ENCODE measurements at regions not wholly inside any gene's neighbourhood (a gene's known extent, or its start where the extent isn't known, plus 50 kb on each side); places are given as distances from the start of the nearest gene placed in this dataset.

- TF ChIP-seq, protein P1, sequence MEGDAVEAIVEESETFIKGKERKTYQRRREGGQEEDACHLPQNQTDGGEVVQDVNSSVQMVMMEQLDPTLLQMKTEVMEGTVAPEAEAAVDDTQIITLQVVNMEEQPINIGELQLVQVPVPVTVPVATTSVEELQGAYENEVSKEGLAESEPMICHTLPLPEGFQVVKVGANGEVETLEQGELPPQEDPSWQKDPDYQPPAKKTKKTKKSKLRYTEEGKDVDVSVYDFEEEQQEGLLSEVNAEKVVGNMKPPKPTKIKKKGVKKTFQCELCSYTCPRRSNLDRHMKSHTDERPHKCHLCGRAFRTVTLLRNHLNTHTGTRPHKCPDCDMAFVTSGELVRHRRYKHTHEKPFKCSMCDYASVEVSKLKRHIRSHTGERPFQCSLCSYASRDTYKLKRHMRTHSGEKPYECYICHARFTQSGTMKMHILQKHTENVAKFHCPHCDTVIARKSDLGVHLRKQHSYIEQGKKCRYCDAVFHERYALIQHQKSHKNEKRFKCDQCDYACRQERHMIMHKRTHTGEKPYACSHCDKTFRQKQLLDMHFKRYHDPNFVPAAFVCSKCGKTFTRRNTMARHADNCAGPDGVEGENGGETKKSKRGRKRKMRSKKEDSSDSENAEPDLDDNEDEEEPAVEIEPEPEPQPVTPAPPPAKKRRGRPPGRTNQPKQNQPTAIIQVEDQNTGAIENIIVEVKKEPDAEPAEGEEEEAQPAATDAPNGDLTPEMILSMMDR (IDR thresholded peaks at IDR 0.05; ENCODE audit: control extremely low read depth, extremely low read depth, low read depth, missing control alignments) = no peak
- CTCF ChIA-PET = interaction anchor here (0.9 to 1.7 kb wide), 2 partner anchors 10 to 21 kb away, joined by 3 to 4 read pairs; no protein-coding TSS in a partner anchor
- no peak for DNase-seq (ENCODE audit: extremely low spot score)
- POLR2A ChIA-PET = no interaction called here
Observed at GRCh38 chr4:110753466-110753865, 130.6 kb upstream of the PITX2 start.

DNA sequence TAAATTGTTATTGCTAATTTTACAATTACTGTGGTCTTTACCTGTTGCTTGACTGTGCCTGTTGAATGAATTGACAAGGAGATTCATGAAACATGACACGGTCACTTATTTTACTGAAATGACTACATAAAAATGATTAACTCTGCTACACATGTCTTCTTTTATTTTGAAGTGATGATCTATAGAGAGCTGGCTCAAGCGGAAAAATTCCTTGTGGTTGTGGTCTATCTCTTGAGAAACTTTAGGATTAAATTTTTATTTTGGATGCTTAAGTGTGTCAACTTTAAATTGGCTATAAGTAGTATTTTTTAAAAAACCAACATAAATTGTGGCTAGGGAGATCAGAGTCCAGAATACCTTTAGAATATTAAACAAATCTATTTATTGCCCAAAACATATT, 131.8 kb upstream of the PITX2 start:
- DNase-seq (ENCODE audit: extremely low spot score) = no peak
- CTCF ChIA-PET = no interaction called here
- TF ChIP-seq, protein P1 (IDR thresholded peaks at IDR 0.05; ENCODE audit: control extremely low read depth, extremely low read depth, low read depth, missing control alignments) = no peak
- POLR2A ChIA-PET = no interaction called here

- TF ChIP-seq, protein P1 (IDR thresholded peaks at IDR 0.05; ENCODE audit: control extremely low read depth, extremely low read depth, low read depth, missing control alignments) = no peak
- CTCF ChIA-PET = no interaction called here
- POLR2A ChIA-PET = no interaction called here
- no peak for DNase-seq (ENCODE audit: extremely low spot score)
Observed at GRCh38 chr4:110769578-110769977, 146.7 kb upstream of the PITX2 start.

GRCh38 chr4:110770353-110770752, 147.5 kb upstream of the PITX2 start:
- TF ChIP-seq, protein P1 (IDR thresholded peaks at IDR 0.05; ENCODE audit: control extremely low read depth, extremely low read depth, low read depth, missing control alignments) = no peak
- ChIA-PET CTCF (interaction anchor here (0.8 kb wide), 1 partner anchor 15 kb away, joined by 3 read pairs; no protein-coding TSS in a partner anchor), POLR2A (no interaction called here)
- DNase-seq (ENCODE audit: extremely low spot score) = no peak

DNA sequence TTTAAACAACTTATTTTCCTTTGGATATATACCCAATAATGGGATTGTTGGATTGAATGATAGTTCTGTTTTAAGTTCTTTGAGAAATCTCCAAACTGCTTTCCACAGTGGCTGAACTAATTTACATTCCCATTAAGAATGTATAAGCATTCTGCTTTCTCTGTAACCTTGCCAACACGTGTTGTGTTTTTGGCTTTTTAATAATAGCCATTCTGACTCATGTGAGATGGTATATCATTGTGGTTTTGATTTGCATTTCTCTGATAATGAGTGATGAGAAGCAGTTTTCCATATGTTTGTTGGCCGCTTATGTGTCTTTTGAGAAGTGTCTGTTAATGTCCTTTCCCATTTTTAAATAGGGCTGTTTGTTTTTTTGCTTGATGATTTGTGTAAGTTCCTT, 155.6 kb upstream of the PITX2 start:
- TF ChIP-seq, protein P1 (IDR thresholded peaks at IDR 0.05; ENCODE audit: control extremely low read depth, extremely low read depth, low read depth, missing control alignments) = no peak
- no peak for DNase-seq (ENCODE audit: extremely low spot score)
- CTCF ChIA-PET = interaction anchor here (1.1 kb wide), 1 partner anchor 11 kb away, joined by 5 read pairs; no protein-coding TSS in a partner anchor
- POLR2A ChIA-PET = no interaction called here

GRCh38 chr4:110780538-110780937, 157.7 kb upstream of the PITX2 start:
- TF ChIP-seq, protein P1 (IDR thresholded peaks at IDR 0.05; ENCODE audit: control extremely low read depth, extremely low read depth, low read depth, missing control alignments) = no peak
- ChIA-PET POLR2A (no interaction called here), CTCF (interaction anchor here (1.1 kb wide), 1 partner anchor 14 kb away, joined by 3 read pairs; no protein-coding TSS in a partner anchor)
- no peak for DNase-seq (ENCODE audit: extremely low spot score)

DNA sequence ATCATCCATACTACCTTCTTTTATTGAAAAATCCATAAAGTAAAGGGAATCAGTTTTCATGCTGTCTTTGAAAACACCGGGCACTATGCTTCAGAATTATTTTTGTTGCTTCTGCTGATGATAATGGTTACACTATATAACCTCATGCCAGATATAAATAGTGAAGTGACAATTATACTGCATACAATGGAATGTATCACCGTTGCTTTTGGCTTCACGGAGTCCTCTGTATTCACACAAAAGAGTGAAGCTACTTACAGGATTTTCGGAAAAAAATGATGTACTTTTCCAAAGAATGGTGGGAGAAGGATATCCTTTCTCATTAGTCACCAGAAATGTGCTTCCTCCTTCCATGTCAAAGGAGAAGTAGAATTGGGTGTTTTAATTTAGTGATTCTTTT, 159.1 kb upstream of the PITX2 start:
- POLR2A ChIA-PET = no interaction called here
- DNase-seq (ENCODE audit: extremely low spot score) = no peak
- CTCF ChIA-PET = interaction anchor here (0.6 kb wide), 1 partner anchor 11 kb away, joined by 3 read pairs; no protein-coding TSS in a partner anchor

More for the DNA sequence above, 159.1 kb upstream of the PITX2 start:
- TF ChIP-seq, protein P1 (IDR thresholded peaks at IDR 0.05; ENCODE audit: control extremely low read depth, extremely low read depth, low read depth, missing control alignments) = no peak
